ENCODE measurements at regions not wholly inside any gene's neighbourhood (a gene's known extent, or its start where the extent isn't known, plus 50 kb on each side); places are given as distances from the start of the nearest gene placed in this dataset.
"Not testable (repeated sequence)": the region's sequence is repeated elsewhere in the genome, so short reads cannot be mapped to it uniquely, and the experiment has no call there.

DNA sequence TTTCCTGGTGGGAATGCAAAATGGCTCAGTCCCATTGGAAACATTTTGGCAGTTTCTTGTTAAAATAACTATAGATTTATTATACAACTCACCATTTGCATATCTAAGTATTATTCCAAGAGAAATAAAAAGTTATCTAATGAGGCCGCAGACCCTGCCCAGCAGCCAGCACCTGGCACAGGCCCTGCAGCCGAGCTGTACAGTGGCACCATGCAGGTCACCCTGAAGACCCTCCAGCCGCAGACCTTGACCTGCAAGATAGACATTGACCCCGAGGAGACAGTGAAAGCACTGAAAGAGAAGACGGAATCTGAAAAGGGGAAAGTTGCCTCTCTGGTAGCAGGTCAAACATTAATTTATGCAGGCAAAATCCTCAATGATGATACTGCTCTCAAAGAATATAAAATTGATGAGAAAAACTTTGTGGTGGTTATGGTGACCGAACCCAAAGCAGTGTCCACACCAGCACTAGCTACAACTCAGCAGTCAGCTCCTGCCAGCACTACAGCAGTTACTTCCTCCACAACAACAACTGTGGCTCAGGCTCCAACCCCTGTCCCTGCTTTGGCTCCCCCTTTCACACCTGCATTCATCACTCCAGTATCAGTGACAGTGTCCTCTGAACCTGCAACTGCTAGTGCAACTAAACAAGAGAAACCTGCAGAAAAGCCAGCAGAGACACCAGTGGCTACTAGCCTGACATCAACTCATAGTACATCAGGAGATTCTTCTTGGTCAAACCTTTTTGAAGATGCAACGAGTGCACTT is 113.5 kb upstream of the SATB1 start:
- DNase-seq (ENCODE audit: low spot score), result no peak

DNA sequence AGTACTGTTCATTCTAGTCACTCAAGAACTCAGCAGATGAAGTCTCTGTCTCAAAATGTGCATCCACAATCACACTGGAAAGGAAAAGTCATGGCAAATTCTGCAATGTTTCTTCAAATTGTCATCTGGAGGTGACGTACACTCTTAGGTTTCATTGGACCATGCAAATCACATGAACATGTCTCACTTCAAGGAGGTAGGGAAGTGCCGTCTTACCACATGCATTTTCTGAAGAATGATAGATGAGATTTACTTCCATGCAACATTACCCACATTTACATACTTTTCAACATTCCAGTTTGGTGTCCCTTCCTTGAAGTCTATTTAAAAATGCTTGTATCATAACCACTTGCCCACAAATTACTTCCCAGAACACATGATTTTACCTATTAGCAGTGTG is 107.9 kb upstream of the SATB1 start:
- no peak for DNase-seq (ENCODE audit: low spot score)

DNA sequence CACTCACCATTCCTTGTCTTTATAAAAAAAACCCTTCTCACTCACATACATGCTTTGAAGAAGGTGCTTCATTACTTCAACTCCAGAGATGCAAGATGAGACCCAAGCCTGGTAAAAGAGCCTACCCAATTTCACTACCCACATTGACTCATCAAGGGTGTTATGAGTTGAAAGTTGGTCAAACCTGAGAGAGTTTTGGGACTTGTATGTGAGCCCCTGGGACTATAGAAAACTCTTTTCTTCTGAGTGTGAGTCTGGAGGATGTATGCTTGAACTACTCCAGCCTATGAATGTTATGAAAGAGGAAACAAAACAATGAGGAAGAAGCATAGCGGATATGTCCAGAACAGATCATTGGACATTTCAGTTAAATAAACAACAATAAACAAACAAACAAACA is 106.5 kb upstream of the SATB1 start:
- DNase-seq (ENCODE audit: low spot score), result no peak

DNA sequence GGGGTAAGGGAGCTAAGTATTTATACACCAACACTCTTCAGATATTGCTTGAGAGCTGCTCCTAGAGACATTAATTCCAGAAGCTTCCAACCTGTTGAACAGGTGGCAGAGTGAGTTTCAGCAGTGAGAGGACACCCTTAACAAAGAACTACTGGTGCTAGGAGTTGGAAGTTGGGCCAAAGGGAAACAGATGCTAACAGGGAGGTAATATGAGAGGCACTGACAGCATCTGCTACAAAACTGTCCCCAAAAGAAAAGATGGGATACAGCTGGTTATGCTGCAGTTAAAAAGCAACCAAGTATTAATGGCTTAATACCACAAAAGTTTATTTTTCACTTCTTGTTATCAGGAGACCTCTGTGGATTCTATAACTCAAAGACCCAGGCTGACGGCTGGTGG is 104.5 kb upstream of the SATB1 start:
- DNase-seq (ENCODE audit: low spot score), result no peak

DNA sequence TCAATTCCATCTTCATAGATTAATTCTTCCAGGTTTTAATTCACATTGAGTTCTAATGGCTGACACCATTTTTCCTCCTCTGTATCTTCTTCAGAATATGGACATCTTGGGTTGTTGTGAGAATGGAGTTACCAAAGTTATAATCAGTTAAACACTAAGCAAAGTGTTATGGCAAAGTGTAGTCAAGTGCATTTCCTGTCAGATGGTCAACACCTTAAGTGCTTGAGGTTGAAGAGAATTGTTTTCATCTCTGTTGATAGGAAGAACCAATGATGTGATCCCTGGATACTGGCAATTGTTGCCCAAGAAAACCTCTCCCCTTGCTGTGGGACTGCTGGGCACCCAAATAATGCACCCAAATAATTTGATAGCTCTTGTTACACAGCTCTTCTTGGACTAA is 102.6 kb upstream of the SATB1 start:
- DNase-seq (ENCODE audit: low spot score), result no peak

DNA sequence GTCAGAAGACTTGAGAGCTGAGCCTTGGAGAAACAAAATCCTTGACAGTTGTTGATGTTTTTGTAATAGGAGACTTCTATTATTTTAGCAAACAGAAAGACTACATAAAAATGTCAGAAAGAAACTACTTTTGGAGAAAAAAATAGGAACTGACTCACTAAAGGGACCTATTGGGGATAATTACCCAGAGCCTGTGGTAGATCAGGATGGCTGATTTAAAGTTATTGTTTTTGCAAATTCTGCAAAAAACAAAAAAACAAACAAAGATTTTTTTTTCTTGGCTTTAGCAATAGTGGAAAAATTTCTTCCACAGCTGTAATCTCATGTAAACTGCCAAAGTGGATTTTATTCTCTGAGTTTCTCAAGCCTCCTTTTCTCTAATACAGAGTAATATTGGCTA is 101.5 kb upstream of the SATB1 start:
- no peak for DNase-seq (ENCODE audit: low spot score)

DNA sequence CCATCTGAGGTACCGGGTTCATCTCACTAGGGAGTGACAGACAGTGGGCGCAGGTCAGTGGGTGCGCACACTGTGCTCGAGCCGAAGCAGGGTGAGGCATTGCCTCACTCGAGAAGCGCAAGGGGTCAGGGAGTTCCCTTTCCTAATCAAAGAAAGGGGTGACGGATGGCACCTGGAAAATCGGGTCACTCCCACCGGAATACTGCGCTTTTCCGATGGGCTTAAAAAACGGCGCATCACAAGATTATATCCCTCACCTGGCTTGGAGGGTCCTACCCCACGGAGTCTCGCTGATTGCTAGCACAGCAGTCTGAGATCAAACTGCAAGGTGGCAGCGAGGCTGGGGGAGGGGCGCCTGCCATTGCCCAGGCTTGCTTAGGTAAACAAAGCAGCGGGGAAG is 91.0 kb upstream of the SATB1 start:
- not testable (repeated sequence) for DNase-seq (ENCODE audit: low spot score)

DNA sequence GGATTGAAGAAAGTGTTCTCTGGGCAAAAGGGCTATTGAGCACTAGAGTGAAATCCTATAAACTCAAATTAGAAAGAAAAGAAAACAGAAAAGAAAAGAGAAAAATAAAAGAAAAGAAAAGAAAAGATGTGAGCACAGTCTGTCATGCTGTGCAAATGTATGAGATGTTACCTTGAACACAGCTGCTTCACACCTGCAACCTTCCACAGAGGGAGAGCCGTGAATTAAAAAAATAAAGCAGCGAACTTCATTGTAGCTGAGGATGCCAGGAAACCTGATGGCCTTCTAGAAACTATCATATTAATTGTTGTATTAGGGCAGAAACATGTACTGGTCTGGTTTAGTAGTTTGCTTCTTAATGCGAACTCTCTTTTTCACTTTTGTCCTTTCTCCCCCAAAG is 88.0 kb upstream of the SATB1 start:
- no peak for DNase-seq (ENCODE audit: low spot score)

DNA sequence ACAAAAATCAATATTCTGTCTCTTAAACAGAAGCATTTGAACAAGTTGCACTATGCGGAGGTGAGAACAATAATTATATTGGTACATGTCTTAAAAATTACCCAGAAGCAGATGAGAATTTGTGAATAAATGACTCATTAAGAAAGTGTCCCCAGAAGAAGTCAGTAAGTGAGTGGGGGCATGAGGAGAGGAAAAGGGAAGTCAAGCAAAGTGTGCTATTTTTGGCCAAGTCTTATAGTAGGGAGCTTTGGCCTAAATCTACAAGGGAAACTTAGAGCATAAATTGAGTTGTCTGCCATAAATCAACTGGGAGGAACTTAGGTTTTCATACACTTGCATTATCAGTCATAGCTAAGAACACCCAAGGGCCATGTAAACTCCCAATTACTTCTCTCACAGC is 86.9 kb upstream of the SATB1 start:
- no peak for DNase-seq (ENCODE audit: low spot score)

DNA sequence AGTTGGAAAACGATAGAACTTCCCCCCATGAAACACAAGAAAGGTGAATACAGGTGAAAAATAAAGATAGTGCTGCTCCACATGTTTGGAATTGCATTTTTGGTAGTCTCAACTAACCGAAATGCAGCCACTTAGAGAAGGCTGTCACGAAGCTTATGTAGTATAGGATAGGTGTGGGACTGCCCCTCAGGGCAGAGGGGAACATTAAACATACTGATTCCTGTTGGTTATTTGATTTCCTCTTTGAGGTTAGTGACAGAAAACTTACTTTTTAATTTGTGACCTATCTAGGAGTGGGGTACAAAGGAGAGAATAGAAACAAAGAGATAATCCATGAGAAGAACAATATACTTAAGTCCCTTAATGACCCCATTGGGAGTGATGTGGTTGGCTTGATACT is 85.8 kb upstream of the SATB1 start:
- DNase-seq (ENCODE audit: low spot score), result no peak

DNA sequence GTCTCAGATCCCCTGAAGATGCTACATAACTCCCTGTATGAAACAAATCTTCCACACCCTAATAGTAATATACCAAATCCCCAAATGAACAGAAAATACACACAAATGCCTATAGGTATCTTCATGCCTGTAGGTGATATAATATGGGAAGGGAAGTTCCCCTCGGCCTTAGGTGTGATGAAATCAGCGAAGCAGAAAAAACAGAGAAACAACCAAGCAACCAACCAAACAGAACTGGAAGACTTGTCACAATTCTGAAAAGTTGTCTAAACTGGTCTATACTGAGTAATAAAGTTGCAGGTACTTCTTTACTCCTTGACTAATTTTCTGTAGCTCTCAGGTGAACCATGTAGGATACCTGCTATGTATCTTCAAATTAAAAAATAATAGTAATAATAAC is 82.2 kb upstream of the SATB1 start:
- no peak for DNase-seq (ENCODE audit: low spot score)

DNA sequence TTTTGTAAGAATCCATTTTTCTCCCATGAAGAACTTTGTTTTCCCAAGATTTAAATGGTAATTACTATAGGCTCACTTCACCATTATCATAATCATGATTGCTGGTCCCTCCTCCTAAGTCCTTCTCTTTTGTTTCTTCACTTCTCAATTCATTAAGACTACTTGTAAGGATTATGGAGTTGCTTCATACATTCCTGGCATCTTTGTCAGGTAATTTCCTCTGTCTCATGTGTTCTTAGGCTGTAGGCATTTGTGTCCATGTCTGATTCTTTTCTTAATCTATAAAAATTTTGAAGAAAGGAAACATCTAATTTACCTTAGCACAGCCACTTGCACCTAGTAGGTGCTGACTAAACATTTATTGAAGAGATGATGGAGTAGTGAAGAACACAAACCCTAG is 79.9 kb upstream of the SATB1 start:
- DNase-seq (ENCODE audit: low spot score), result no peak

DNA sequence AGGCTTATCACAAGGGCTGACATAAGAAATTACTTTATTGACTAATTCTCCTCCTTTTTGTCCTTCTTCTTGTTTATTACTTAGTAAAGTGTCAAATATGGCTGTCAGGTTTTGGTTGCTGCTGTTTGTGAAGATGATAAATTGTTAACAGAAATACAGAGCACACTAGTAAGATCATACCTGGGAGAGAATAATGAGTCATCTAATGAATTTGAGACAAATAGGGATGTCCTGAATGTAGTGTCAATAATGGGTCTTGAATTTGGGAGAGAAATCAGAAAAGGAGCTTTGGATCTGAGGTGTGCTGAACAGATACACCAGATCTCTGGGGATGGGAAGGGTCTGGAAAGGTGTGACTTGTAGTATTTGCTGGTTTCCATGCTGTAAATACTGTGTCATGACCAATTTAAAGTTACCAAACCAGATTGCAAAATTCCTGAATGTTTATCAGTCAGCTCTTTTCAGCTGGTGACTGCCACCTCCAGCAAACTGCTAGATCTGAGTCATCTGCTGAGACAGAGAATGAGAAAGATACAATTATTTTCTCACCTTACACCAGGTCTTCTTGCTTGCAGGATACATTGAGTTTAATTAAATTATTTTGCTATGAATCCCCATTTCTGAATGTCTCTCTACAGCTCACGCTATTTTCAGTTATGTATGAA is 76.7 kb upstream of the SATB1 start:
- DNase-seq (ENCODE audit: low spot score), result no peak

DNA sequence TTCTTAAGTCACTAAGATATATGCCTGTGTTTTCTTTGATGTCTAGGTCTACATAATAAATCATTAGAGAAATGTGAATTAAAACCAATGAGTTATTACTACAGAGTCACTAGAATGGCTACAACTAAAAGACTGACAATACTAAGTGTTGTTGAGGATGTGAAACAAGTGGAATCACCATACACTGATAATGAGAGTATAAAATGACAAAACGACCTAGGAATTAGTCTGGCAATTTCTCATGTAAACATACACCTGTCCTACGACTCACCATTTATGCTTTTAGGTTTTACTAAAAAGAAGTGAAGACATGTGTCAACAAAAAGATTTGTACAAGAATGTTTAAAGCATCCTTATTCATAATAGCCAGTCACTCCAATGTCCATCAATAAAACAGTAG is 75.2 kb upstream of the SATB1 start:
- no peak for DNase-seq (ENCODE audit: low spot score)

DNA sequence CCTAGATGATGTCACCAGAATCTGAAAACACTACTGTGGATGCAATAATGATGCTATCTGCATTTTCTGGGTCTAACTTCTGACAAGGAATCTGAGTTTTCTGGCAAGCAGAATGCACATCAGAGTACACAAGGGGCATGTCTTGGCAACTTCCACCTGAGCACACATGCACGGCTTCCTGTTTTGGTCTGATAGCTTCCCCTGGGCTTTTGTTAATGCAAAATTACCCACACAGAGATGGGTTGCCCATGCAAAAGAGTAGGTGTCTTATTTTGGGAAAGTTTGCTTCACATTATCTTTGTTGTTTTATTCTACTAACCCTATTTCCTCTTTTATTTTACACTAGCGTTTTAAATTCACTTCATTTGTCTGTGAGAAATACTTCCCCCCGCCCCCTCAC is 74.2 kb upstream of the SATB1 start:
- no peak for DNase-seq (ENCODE audit: low spot score)

DNA sequence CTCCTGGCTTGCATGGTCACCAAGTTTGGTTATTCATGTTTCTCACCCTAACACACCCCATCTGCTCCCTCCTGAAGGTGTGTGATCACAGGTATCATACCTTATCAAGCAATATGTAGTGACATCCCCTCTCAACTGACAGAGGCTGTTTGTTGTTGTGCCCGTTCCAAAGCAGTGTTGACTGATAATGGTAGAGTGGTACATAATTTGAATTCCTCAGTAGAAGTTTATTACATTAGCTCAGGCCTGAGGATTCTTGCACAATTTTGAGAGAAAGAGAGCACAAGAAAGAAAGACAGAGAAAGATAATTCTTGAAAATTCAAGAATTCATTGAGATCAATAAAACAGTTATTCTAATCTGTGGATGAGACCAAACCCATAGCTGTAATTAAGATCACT is 69.1 kb upstream of the SATB1 start:
- DNase-seq (ENCODE audit: low spot score), result no peak

DNA sequence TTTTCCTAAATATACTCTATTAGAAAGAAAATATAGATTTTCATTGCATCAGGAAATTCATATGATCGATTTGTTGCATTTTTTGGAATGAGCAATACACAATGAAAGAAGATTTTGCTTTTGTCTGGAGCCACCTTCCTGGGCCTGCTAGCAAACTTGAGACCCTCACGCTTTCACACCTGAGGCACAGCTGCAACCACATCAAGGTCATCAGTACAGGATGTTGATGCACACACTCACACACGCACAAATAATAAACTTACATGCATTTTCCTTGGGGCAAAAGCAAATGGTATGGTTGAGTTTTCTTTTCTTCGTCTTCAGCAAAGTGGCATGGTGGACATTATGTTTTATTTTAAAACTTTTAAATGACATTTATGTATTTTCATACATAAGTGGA is 64.8 kb upstream of the SATB1 start:
- DNase-seq (ENCODE audit: low spot score), result no peak

DNA sequence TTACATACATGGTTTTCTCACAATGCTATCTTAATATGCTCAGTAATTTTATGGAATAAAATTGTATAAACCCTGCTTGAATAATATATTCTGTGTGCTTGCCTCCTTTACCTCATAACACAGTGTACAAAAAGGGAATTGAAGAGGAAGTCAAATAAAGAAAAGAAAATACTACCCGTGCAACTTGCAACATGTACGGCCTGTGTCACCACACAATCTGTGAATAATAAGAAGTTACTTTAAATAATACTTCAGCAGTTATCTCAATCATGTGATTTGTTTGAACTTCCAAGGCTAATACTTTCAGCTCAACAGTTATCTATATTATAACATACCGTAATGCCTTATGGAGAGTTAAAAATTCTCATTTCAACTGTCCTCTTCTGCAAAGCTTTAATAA is 58.1 kb upstream of the SATB1 start:
- no peak for DNase-seq (ENCODE audit: low spot score)

DNA sequence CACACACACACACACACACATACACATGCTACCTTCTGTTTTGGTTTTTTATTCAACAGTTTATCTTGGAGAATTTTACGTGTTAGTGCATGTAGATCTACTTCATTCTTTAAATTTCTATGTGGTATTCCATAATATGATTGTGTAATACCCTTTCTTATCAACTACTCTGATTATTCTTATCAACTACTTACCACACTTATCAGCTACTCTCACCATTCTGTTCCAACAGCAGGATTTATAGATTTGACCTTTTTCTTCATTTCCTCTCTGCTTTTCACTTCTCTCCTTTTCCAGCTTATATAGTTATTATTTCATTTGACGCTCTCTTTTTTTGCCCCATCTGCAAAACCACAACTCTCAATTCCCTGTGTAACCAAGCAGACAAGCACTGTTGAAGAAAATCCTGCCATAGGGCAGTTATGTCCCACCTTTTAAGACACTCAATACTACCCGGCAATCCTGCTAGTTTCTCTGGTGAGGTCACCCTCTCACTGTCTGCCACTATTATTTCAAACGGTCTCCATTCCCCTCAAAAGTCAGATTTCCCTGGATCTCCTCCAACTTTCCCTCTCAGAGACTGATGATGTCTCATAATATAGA is 56.9 kb upstream of the SATB1 start:
- no peak for DNase-seq (ENCODE audit: low spot score)

DNA sequence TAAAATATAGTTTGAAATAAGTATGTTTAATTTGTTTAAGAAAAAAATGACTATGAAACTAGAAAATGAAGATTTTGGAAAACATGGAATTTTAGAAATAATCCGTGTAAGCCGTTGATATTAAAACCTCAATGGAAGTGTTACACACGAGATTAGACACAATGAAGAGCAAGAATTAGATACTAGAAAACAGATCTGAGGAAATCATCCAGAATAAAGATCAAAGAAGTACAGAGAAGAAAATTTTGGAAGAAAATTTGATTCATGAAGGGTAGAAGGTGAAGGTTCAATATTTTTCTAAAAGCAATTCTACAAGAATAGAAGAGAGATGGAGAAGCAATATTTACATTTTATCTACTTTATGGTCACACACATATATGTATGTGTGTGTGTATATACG is 52.5 kb upstream of the SATB1 start:
- no peak for DNase-seq (ENCODE audit: low spot score)

Measured in D341Med (cell line).